Hepatocyte (in vitro differentiated cells): ENCODE measurements at regions not wholly inside any gene's neighbourhood (a gene's known extent, or its start where the extent isn't known, plus 50 kb on each side); places are given as distances from the start of the nearest gene placed in this dataset.

ENCODE experiments used
- DNase-seq: peaks from one replicate; pipeline ENCODE4 v3.0.0-alpha.2; 2016; ENCODE audit warnings: low spot score
- H2AFZ ChIP-seq: fragments of 200-600 bp; sonication (generic); 2 replicates; pipeline ENCODE4 v1.6.0; 2016; ENCODE audit warnings: antibody characterized with exemption, mild to moderate bottlenecking
- H3K27ac ChIP-seq: fragments of 200-600 bp; sonication (generic); 2 replicates; pipeline ENCODE4 v1.5.1; 2016; ENCODE audit warnings: mild to moderate bottlenecking
- H3K27me3 ChIP-seq: fragments of 200-600 bp; sonication (generic); 2 replicates; pipeline ENCODE4 v1.6.1; 2016
- H3K36me3 ChIP-seq: fragments of 200-600 bp; sonication (generic); replicated peaks from 2 replicates; pipeline ENCODE4 v1.5.1; 2016; ENCODE audit warnings: low read depth; ENCODE audit not compliant: insufficient read depth
- H3K4me1 ChIP-seq: fragments of 200-600 bp; sonication (generic); 2 replicates; pipeline ENCODE4 v1.5.1; 2016; ENCODE audit warnings: mild to moderate bottlenecking, moderate library complexity; ENCODE audit not compliant: insufficient read depth
- H3K4me2 ChIP-seq: fragments of 200-600 bp; sonication (generic); 2 replicates; pipeline ENCODE4 v1.6.0; 2016
- H3K4me3 ChIP-seq: fragments of 200-600 bp; sonication (generic); 2 replicates; pipeline ENCODE4 v1.5.1; 2016; ENCODE audit warnings: mild to moderate bottlenecking
- H3K79me2 ChIP-seq: fragments of 200-600 bp; sonication (generic); 2 replicates; pipeline ENCODE4 v1.6.0; 2017; ENCODE audit warnings: mild to moderate bottlenecking
- H3K9me2 ChIP-seq: fragments of 200-600 bp; sonication (generic); replicated peaks from 2 replicates; pipeline ENCODE4 v1.6.0; 2017; ENCODE audit warnings: mild to moderate bottlenecking; ENCODE audit not compliant: insufficient read depth
- H3K9me3 ChIP-seq: fragments of 200-600 bp; sonication (generic); 2 replicates; pipeline ENCODE4 v1.5.1; 2016; ENCODE audit warnings: low read depth, mild to moderate bottlenecking
- H4K20me1 ChIP-seq: fragments of 200-600 bp; sonication (generic); 2 replicates; pipeline ENCODE4 v1.6.0; 2016; ENCODE audit warnings: mild to moderate bottlenecking; ENCODE audit not compliant: insufficient read depth, poor library complexity, severe bottlenecking
- EZH2 ChIP-seq: fragments of 200-600 bp; sonication (generic); IDR thresholded peaks from 2 replicates; pipeline ENCODE4 v1.6.1; 2016; ENCODE audit warnings: antibody characterized with exemption, mild to moderate bottlenecking, borderline replicate concordance
- EZH2phosphoT487 ChIP-seq: fragments of 200-600 bp; sonication (generic); IDR thresholded peaks from one replicate; pipeline ENCODE4 v1.6.1; 2018; ENCODE audit warnings: antibody characterized with exemption, mild to moderate bottlenecking, low read depth, moderate library complexity; ENCODE audit not compliant: unreplicated experiment, severe bottlenecking
- WGBS: methylation state at CpG from one replicate; pipeline ENCODE4 v1.1.6; 2016; ENCODE audit warnings: low lambda C conversion rate; ENCODE audit errors: missing lambda C conversion rate; 5-methylcytosine and 5-hydroxymethylcytosine counted together
- TF ChIP-seq, protein P1 (sequence below): fragments of 200-600 bp; sonication (generic); IDR thresholded peaks from 2 replicates; pipeline ENCODE4 v1.5.1; 2016; ENCODE audit warnings: antibody characterized with exemption, mild to moderate bottlenecking; ENCODE audit not compliant: poor library complexity

DNA sequence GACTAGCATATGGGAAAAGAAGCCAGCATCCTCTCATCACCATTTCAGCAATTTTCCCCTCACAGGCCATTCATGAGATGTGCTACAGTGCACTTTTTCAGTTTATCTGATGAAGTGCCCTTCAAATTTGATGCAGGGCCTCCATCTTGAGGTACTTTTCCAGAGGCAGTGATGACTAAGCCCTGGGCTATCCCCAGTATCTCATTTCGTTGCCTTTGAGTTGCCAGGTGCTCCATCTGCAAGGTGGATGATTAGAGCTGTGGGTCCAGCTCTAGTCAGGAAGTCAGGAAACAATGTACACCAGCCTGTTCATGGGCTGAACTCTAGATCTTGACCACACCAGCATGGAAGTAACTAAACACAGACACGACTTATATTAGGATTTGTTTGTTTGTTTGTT is 425.2 kb downstream of the METTL4 start:
- Histone ChIP-seq H3K27ac (no peak overlapping the region), H4K20me1 (no peaks in the 10 kb centered on the region), H3K9me2 (no peaks in the 10 kb centered on the region), H3K9me3 (peaks cover 2% of the 10 kb centered on the region), H3K36me3 (no peaks in the 10 kb centered on the region), H3K4me2 (no peak overlapping the region), H2AFZ (no peak overlapping the region), H3K4me3 (no peak overlapping the region), H3K4me1 (no peaks in the 10 kb centered on the region), H3K79me2 (no peaks in the 10 kb centered on the region), H3K27me3 (no peaks in the 10 kb centered on the region)
- 82% methylated on average over 2 of the region's 2 CpGs for WGBS
- no peak for TF ChIP-seq EZH2phosphoT487
- no peak for TF ChIP-seq EZH2
- TF ChIP-seq, protein P1, sequence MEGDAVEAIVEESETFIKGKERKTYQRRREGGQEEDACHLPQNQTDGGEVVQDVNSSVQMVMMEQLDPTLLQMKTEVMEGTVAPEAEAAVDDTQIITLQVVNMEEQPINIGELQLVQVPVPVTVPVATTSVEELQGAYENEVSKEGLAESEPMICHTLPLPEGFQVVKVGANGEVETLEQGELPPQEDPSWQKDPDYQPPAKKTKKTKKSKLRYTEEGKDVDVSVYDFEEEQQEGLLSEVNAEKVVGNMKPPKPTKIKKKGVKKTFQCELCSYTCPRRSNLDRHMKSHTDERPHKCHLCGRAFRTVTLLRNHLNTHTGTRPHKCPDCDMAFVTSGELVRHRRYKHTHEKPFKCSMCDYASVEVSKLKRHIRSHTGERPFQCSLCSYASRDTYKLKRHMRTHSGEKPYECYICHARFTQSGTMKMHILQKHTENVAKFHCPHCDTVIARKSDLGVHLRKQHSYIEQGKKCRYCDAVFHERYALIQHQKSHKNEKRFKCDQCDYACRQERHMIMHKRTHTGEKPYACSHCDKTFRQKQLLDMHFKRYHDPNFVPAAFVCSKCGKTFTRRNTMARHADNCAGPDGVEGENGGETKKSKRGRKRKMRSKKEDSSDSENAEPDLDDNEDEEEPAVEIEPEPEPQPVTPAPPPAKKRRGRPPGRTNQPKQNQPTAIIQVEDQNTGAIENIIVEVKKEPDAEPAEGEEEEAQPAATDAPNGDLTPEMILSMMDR, result no peak
- no peak for DNase-seq

DNA sequence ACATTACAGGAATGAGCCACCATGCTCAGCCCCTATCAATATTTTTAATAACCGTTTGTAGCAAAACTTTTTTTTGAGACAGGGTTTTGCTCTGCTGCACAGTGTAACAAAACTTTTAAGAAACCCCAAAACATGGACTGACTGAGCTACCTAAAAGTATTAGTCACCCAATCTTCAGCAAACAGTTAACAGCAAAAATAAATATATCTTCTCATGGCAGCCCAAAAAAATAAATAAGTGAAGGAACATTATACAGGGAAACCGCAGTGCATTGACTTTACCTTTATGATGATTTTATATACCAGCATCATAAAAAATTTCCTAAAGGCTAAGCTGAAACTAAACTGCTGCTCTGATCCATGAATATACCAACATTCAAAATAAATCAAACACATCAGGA is 424.6 kb downstream of the METTL4 start:
- WGBS, result 70% methylated on average over 2 of the region's 2 CpGs
- Histone ChIP-seq H2AFZ (no peak overlapping the region), H3K9me3 (peaks cover 2% of the 10 kb centered on the region), H3K27me3 (no peaks in the 10 kb centered on the region), H3K4me2 (no peak overlapping the region), H3K79me2 (no peaks in the 10 kb centered on the region), H3K36me3 (no peaks in the 10 kb centered on the region), H3K4me1 (no peaks in the 10 kb centered on the region), H3K9me2 (no peaks in the 10 kb centered on the region), H3K27ac (no peak overlapping the region), H3K4me3 (no peak overlapping the region), H4K20me1 (no peaks in the 10 kb centered on the region)
- TF ChIP-seq EZH2 (no peak), EZH2phosphoT487 (no peak)
- TF ChIP-seq, protein P1, result no peak
- no peak for DNase-seq

DNA sequence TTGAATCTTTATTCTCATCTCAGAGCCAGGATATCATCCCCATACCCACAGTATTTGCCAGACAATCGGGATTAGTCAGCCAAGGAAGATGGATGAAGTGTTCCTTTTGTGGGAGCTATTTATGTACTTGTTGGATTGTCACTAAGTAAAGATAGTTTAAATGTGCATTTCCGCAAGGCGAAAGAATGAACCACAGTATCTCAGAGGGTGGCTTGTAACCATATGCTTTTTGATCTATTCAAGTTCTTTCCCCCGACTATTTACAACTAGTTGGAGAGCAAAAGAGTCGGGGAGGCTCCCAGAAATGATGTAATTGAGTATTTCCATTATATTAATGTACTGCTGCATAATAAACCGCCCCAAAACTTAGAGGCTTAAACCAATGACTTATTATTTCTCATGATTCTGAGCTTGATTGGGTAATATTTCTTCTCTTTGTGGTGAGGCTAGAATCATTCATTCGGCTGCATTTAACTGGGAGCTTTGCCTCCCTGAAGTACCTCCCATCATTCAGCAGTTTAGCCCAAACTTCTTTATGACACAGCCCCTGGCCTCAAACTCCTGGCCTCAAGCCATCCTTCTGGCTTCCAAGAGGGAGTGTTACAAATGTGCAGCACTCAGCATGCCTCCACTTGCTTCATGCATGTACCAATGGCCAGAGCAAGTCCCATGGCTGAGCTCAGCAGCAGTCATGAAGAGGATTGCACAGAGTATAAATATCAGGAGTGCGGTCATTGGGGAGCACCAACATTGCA is 423.7 kb downstream of the METTL4 start:
- WGBS, result 65% methylated on average over 8 of the region's 8 CpGs
- H3K79me2 ChIP-seq, result no peaks in the 10 kb centered on the region
- no peak overlapping the region for H3K4me3 ChIP-seq
- DNase-seq, result peak; percentile 25
- no peaks in the 10 kb centered on the region for H3K27me3 ChIP-seq
- H3K9me3 ChIP-seq, result peaks cover 2% of the 10 kb centered on the region
- no peaks in the 10 kb centered on the region for H4K20me1 ChIP-seq
- H3K4me1 ChIP-seq, result no peaks in the 10 kb centered on the region
- no peaks in the 10 kb centered on the region for H3K36me3 ChIP-seq
- TF ChIP-seq, protein P1, result no peak
- TF ChIP-seq EZH2 (no peak), EZH2phosphoT487 (no peak)
- H3K4me2 ChIP-seq, result no peak overlapping the region
- no peak overlapping the region for H2AFZ ChIP-seq
- H3K27ac ChIP-seq, result no peak overlapping the region
- no peaks in the 10 kb centered on the region for H3K9me2 ChIP-seq
